ENCODE measurements at regions not wholly inside any gene's neighbourhood (a gene's known extent, or its start where the extent isn't known, plus 50 kb on each side); places are given as distances from the start of the nearest gene placed in this dataset.

DNA sequence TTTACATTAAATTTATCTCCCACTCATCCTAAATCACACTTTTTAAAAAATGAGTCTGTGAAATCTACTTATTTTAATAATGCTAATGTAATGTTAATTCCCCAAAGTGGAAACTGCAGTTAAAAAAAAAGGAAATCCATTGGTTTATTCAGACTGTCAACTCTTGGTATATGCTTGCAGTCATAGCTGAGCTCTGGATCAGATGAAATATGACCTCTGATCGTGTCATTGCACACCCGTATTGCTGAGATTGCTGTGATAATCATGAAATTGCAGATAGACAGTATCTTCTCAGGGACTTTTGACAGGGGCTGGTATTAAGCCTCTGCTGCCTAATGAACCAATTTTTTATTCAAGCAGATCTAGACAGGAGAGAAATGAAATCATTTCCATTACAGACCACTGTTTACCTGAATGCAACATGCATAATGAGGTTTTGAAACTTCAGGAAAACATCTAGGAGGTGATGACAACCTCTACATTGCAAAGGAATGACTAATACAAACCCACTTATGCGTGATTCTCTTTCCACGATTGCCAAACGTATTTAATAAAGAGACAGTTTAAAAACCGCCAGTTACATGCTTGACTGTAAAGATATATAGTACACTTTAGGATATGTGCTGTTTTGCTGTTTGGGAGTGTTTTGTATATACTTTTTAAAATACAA, 138.3 kb upstream of the PUDP start:
- TF ChIP-seq, protein P1, sequence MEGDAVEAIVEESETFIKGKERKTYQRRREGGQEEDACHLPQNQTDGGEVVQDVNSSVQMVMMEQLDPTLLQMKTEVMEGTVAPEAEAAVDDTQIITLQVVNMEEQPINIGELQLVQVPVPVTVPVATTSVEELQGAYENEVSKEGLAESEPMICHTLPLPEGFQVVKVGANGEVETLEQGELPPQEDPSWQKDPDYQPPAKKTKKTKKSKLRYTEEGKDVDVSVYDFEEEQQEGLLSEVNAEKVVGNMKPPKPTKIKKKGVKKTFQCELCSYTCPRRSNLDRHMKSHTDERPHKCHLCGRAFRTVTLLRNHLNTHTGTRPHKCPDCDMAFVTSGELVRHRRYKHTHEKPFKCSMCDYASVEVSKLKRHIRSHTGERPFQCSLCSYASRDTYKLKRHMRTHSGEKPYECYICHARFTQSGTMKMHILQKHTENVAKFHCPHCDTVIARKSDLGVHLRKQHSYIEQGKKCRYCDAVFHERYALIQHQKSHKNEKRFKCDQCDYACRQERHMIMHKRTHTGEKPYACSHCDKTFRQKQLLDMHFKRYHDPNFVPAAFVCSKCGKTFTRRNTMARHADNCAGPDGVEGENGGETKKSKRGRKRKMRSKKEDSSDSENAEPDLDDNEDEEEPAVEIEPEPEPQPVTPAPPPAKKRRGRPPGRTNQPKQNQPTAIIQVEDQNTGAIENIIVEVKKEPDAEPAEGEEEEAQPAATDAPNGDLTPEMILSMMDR (IDR thresholded peaks at IDR 0.05; ENCODE audit: unreplicated experiment): no peak
- Mint-ChIP-seq H3K27me3 (ENCODE audit: insufficient read depth, unreplicated experiment) (no peaks in the 10 kb centered on the region), H3K4me3 (ENCODE audit: unreplicated experiment) (no peak overlapping the region), H3K36me3 (ENCODE audit: insufficient read depth, unreplicated experiment) (no peaks in the 10 kb centered on the region), H3K4me1 (ENCODE audit: insufficient read depth, unreplicated experiment) (peaks cover 5% of the 10 kb centered on the region), H3K9me3 (ENCODE audit: unreplicated experiment) (no peaks in the 10 kb centered on the region), H3K27ac (ENCODE audit: low read depth, unreplicated experiment) (no peak overlapping the region)
- peak; percentile 23 for DNase-seq (ENCODE audit: unreplicated experiment)
- intact Hi-C loops (cut with micrococcal nuclease): no loop called here
- ChIA-PET CTCF (no interaction called here), POLR2A (no interaction called here)
- BruUV-seq (replicated peaks): no TSS peak

DNA sequence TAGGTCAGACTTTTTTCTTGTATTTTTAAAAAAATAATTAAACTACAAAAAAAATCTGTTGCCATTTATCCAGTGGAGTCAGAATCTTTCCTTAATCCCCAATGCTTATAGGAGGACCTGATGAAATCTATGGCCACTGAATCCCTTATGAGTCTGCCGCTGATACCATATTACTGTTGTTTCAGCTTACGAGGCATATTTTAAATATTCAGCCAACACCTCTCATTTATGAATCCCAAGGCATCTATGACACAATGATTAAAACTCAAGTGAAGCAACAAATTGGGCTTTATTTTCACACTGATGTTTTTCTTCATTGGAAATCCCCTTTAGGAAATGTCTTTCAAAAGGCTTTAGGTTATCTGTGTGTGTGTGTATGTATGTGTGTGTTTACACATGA, 137.8 kb upstream of the PUDP start:
- H3K27ac Mint-ChIP-seq (ENCODE audit: low read depth, unreplicated experiment): no peak overlapping the region
- H3K9me3 Mint-ChIP-seq (ENCODE audit: unreplicated experiment): no peaks in the 10 kb centered on the region
- no peaks in the 10 kb centered on the region for H3K36me3 Mint-ChIP-seq (ENCODE audit: insufficient read depth, unreplicated experiment)
- BruUV-seq (replicated peaks): no TSS peak
- TF ChIP-seq, protein P1 (IDR thresholded peaks at IDR 0.05; ENCODE audit: unreplicated experiment): no peak
- peaks cover 5% of the 10 kb centered on the region for H3K4me1 Mint-ChIP-seq (ENCODE audit: insufficient read depth, unreplicated experiment)
- ChIA-PET POLR2A (no interaction called here), CTCF (no interaction called here)
- H3K27me3 Mint-ChIP-seq (ENCODE audit: insufficient read depth, unreplicated experiment): no peaks in the 10 kb centered on the region
- no peak overlapping the region for H3K4me3 Mint-ChIP-seq (ENCODE audit: unreplicated experiment)
- intact Hi-C loops (cut with micrococcal nuclease): no loop called here
- no peak for DNase-seq (ENCODE audit: unreplicated experiment)

DNA sequence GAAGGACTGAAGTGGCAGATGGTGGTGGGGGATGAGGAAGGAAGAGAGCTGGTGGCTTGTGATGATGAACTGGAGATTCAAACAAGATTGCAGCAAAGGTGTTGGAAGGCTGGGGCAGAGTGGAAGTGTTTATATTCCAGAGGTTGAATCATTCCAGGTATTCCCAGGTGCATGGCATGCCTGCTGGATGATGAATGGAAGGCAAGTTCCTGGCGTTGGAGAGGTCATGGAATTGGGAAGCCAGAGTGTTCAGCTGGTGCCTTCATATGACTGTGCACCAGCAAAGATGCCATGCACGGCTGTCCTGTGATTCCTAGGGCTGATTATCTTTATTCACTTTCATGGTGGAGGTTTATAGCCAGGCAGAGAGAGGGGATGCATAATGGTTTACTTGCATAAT, 135.8 kb upstream of the PUDP start:
- no peak overlapping the region for H3K4me3 Mint-ChIP-seq (ENCODE audit: unreplicated experiment)
- H3K9me3 Mint-ChIP-seq (ENCODE audit: unreplicated experiment): no peaks in the 10 kb centered on the region
- no TSS peak for BruUV-seq (replicated peaks)
- intact Hi-C loops (cut with micrococcal nuclease): no loop called here
- ChIA-PET CTCF (interaction anchor here (0.8 kb wide), 1 partner anchor 16 kb away, joined by 3 read pairs; no protein-coding TSS in a partner anchor), POLR2A (no interaction called here)
- TF ChIP-seq, protein P1 (IDR thresholded peaks at IDR 0.05; ENCODE audit: unreplicated experiment): no peak
- H3K27me3 Mint-ChIP-seq (ENCODE audit: insufficient read depth, unreplicated experiment): no peaks in the 10 kb centered on the region
- H3K36me3 Mint-ChIP-seq (ENCODE audit: insufficient read depth, unreplicated experiment): no peaks in the 10 kb centered on the region
- H3K27ac Mint-ChIP-seq (ENCODE audit: low read depth, unreplicated experiment): no peak overlapping the region
- no peak for DNase-seq (ENCODE audit: unreplicated experiment)
- peaks cover 5% of the 10 kb centered on the region for H3K4me1 Mint-ChIP-seq (ENCODE audit: insufficient read depth, unreplicated experiment)

DNA sequence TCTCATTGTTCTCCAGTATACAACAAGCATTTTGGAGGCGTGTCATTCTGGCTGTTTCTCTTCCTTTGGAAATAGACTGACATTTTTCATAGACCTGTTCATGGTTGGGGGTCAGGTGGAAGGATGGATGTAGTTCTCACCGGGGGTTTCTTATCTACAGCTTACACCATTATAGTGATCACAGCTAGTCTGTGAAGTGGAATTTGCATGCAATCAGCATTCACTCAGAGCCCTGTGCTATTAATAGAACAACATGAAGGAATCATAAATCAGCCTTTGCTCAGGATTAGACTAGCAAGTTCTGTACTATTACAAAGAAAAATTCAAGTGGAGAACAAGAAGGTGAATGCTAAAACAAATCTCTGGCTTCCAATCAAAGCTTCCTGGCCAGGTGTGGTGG, 132.6 kb upstream of the PUDP start:
- CTCF ChIA-PET: no interaction called here
- Mint-ChIP-seq H3K36me3 (ENCODE audit: insufficient read depth, unreplicated experiment) (no peaks in the 10 kb centered on the region), H3K27ac (ENCODE audit: low read depth, unreplicated experiment) (no peak overlapping the region), H3K4me1 (ENCODE audit: insufficient read depth, unreplicated experiment) (no peaks in the 10 kb centered on the region), H3K4me3 (ENCODE audit: unreplicated experiment) (no peak overlapping the region), H3K27me3 (ENCODE audit: insufficient read depth, unreplicated experiment) (no peaks in the 10 kb centered on the region), H3K9me3 (ENCODE audit: unreplicated experiment) (no peaks in the 10 kb centered on the region)
- no TSS peak for BruUV-seq (replicated peaks)
- intact Hi-C loops (cut with micrococcal nuclease): no loop called here
- TF ChIP-seq, protein P1 (IDR thresholded peaks at IDR 0.05; ENCODE audit: unreplicated experiment): no peak
- POLR2A ChIA-PET: no interaction called here
- DNase-seq (ENCODE audit: unreplicated experiment): no peak

Data from MCF 10A (cell line).